ENCODE measurements at regions not wholly inside any gene's neighbourhood (a gene's known extent, or its start where the extent isn't known, plus 50 kb on each side); places are given as distances from the start of the nearest gene placed in this dataset.

GRCh38 chr5:98042521-98042920 lies 730.9 kb upstream of the RGMB start:
- TF ChIP-seq CTCF (IDR thresholded peaks at IDR 0.05; ENCODE audit: poor library complexity) = no peak
- no peak for TF ChIP-seq EZH2 (IDR thresholded peaks at IDR 0.05; ENCODE audit: borderline replicate concordance)
- no peak for TF ChIP-seq EZH2phosphoT487 (IDR thresholded peaks at IDR 0.05; ENCODE audit: low read depth, severe bottlenecking, unreplicated experiment)
